Erythroblast (primary cell): ENCODE measurements at regions not wholly inside any gene's neighbourhood (a gene's known extent, or its start where the extent isn't known, plus 50 kb on each side); places are given as distances from the start of the nearest gene placed in this dataset.
"Not testable (repeated sequence)": the region's sequence is repeated elsewhere in the genome, so short reads cannot be mapped to it uniquely, and the experiment has no call there.

Source experiments
- DNase-seq, 2 experiments: peaks; one replicate each; lab custom pipeline; 2025; lab: John Stamatoyannopoulos, UW
- GATA1 ChIP-seq: IDR thresholded peaks from 2 replicates; pipeline ENCODE4 v1.6.1; 2011; ENCODE audit warnings: low read depth, mild to moderate bottlenecking, control low read depth, low read length, moderate library complexity
- POLR2A ChIP-seq: IDR thresholded peaks from 2 replicates; pipeline ENCODE4 v1.6.1; 2011; ENCODE audit warnings: mild to moderate bottlenecking, low read length

DNA sequence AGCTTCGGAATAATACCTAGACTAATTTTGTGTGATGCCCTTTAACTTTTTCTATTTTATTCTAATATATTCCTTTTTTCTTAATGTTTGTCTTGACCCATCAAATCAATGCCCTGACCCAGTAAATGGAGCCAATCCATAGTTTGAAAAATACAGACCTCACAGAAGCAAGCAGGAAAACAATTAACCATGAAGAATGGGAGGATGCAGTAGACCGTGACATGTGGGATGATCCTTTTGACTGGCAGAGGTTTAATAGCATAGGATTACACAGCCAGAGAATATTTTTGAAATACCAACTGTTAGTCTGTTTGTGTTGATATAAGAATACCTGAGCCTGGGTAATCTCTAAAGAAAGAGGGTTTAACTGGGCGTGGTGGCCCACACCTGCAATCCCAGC is 142.6 kb upstream of the NEBL start:
- DNase-seq: no peak
- TF ChIP-seq GATA1: no peak

GRCh38 chr10:21036757-21037156 is 139.6 kb upstream of the NEBL start:
- TF ChIP-seq POLR2A (no peak), GATA1 (no peak)
- DNase-seq: no peak

DNA sequence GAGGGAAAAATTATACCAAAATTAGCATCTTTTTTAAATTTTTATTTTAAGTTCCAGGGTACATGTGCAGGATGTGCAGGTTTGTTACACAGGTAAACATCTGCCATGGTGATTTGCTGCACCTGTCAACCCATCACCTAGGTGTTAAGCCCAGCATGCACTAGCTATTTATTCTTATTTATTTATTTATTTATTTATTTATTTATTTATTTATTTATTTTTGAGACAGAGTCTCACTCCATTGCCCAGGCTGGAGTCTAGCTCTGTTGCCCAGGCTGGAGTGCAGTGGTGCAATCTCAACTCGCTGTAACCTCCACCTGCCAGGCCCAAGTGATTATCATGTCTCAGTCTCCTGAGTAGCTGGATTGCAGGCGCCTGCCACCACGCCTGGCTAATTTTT is 137.7 kb upstream of the NEBL start:
- not testable (repeated sequence) for DNase-seq

- DNase-seq: no peak
- TF ChIP-seq POLR2A (no peak), GATA1 (no peak)
Measured at GRCh38 chr10:21034241-21034640, 137.1 kb upstream of the NEBL start.

DNA sequence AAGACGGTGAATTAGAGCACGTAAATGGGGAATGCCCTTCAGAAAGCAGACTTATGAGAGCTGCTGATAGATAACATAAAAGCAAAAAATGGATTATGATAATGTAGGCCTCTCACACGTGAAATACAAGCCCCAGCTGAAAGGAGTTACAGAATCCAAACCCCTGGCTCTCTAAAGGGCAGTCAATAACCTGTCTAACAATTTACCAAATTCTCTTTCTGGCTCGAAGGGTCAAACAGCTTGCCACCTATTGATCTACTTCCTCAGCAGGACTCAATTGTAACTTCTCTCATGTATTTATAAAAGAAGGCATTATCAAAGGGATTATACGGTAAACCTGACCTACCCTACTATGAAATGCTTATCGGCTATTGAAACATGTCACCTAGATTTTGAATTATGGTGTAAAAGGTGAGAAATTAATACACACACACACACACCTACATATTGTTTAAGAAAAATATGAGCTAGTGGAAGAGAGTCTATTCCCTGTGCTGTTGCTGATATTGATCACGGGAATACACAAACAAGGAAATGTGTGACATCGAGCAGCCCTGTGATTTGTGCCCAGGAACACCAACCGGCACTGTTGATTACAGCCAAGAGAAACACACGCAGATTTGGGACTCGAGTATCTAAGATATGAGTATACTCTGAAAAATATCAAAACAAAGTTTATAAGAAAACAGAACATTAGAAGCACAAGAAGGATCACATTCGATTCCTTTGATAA is 135.6 kb upstream of the NEBL start:
- TF ChIP-seq POLR2A (no peak), GATA1 (no peak)
- DNase-seq: no peak

- TF ChIP-seq POLR2A (no peak), GATA1 (no peak)
- DNase-seq: no peak
Measured at GRCh38 chr10:21031232-21031795, 134.2 kb upstream of the NEBL start.

DNA sequence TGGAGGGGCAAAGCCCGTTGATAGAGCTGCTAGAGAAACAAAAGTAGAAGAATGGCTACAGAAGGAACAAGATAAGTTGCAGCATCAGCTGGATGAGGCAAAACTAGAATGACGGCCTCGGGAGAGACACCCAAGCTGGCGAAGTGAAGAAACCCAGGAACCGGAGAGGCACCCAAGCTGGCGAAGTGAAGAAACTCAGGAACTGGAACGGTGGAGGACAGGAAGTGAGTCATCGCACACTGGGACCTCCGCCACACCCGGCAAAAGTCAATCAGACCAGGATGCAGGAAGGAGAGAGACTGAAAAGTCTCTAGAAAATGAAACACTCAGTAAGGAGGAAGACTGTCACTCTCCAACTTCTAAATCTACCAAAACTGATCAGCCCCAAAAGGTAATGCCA is 133.0 kb upstream of the NEBL start:
- no peak for TF ChIP-seq GATA1
- TF ChIP-seq POLR2A: no peak
- DNase-seq: no peak

GRCh38 chr10:21022821-21023220 is 125.7 kb upstream of the NEBL start:
- TF ChIP-seq GATA1 (no peak), POLR2A (no peak)
- no peak for DNase-seq

DNA sequence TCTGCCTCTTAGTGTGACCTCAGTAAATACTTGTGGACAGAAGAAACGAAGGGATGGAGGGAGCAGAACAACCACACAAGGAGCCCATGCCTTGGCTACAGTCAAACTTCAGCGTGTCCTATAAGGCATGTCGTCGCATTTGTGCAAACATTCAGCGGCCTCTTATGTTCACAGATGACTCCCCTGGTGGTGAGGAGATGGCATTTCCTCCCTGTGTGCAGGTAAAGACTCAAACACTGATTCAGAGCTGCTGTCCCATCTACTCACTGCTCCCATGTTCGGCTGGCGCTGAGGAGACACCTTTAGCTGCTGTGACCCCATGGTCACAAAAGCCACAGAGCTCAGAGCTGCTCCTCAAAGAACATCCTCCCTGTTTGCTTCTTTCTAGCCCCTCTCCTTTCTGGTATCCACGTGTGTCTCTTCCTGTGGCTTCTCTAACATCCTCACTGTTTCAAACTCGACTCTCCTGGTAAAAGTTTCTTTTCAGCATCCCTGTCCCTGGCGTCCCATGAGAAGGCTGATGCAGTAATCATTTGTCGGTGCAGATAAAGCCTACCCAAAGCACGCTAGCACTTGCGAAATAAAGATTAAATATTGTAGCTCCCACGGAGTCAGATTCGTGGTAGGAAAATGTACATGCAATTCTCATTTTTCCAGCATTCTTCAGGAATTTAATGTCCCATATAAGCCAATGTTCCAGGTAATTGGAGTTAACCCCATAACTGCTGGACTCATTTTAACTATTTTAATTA is 124.9 kb upstream of the NEBL start:
- TF ChIP-seq GATA1: no peak
- no peak for TF ChIP-seq POLR2A

GRCh38 chr10:21021231-21021630 is 124.1 kb upstream of the NEBL start:
- no peak for DNase-seq
- TF ChIP-seq GATA1: no peak
- no peak for TF ChIP-seq POLR2A

More for the DNA sequence above, 124.9 kb upstream of the NEBL start:
- no peak for DNase-seq

DNA sequence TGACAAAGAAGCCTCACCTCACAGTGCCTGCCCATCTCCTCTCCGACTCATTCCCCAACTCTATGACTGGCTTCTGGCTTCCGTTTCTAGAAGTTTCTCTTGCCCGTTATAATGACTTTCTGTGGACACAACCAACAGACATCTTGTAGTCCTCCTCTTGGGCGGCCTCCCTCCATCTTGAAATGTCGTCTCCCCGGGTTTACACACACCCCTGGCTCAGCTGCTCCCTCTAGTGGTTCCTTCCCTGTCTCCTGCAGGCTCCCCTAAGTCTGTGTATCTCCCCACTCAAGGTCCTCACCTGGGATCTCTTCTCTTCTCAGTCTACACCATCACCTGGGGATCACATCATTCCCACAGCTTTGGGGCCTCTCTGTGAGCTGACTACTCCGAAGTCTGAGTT is 123.4 kb upstream of the NEBL start:
- TF ChIP-seq GATA1 (no peak), POLR2A (no peak)
- peak; percentile 40 to 67 for DNase-seq

- TF ChIP-seq POLR2A: no peak
- TF ChIP-seq GATA1: no peak
- DNase-seq: no peak
Measured at GRCh38 chr10:21019436-21019835, 122.3 kb upstream of the NEBL start.

- DNase-seq: no peak
- no peak for TF ChIP-seq GATA1
- no peak for TF ChIP-seq POLR2A
Measured at GRCh38 chr10:21015851-21016250, 118.7 kb upstream of the NEBL start.

- TF ChIP-seq POLR2A: no peak
- no peak for TF ChIP-seq GATA1
- no peak for DNase-seq
Measured at GRCh38 chr10:21014141-21014540, 117.0 kb upstream of the NEBL start.

DNA sequence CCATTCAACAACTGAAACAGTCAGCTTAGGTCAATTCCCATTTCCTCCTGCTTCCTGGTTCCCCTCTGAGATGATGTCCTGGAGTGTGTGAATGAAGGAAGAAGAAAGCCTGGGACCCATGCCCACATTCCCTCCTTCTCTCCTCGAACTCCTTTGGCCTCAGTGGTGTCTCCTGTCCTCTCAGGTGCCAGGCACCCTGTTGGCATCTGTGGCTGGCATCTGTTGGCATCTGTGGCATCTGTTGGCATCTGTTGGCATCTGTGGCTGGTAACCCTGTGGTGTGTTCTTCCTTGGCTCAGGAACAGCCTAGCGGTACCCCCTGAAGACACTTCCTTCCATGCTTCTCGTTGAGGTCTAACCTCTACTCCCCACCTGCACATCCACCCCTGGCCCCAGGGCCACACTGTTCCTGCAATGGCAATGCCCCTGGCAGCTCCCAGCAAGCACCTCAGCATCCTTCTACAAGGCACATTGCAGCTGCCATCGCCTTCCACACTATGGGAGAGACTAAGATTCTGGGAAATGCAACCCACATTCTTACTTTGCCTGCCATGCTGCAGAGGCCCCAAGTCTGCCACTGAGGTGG is 114.4 kb upstream of the NEBL start:
- TF ChIP-seq POLR2A: no peak
- no peak for TF ChIP-seq GATA1
- DNase-seq: no peak
